ENCODE measurements at regions not wholly inside any gene's neighbourhood (a gene's known extent, or its start where the extent isn't known, plus 50 kb on each side); places are given as distances from the start of the nearest gene placed in this dataset.
"Not testable (repeated sequence)": the region's sequence is repeated elsewhere in the genome, so short reads cannot be mapped to it uniquely, and the experiment has no call there.

DNA sequence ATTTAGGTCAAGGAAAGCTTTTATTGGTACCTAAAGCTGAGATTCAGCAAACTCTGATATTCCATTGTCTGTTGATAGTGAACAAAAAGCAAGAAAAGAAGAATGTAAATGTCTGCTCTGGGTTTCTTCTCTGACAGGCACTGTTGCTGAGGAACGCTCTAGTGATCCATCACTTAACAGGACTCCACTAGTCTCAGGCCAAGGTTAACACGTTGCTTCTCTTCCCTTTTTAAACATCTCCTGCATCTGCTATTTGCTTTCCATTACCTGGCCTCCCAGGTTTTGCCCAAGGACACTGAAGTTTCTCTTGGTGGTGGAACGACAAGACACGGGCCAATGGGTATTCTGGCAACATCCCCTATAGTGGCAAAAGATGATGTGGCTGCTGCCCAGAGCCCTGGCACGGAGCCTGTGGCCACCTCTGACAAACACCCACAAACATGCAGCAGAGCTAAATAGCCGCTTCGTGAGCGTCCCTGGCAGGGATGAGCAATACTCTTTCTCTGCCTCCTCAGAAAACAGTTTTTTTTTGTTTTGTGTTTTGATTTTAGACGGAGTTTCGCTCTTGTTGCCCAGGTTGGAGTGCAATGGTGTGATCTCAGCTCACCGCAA is 97.8 kb upstream of the AKAP13 start:
- TF ChIP-seq, protein P1, sequence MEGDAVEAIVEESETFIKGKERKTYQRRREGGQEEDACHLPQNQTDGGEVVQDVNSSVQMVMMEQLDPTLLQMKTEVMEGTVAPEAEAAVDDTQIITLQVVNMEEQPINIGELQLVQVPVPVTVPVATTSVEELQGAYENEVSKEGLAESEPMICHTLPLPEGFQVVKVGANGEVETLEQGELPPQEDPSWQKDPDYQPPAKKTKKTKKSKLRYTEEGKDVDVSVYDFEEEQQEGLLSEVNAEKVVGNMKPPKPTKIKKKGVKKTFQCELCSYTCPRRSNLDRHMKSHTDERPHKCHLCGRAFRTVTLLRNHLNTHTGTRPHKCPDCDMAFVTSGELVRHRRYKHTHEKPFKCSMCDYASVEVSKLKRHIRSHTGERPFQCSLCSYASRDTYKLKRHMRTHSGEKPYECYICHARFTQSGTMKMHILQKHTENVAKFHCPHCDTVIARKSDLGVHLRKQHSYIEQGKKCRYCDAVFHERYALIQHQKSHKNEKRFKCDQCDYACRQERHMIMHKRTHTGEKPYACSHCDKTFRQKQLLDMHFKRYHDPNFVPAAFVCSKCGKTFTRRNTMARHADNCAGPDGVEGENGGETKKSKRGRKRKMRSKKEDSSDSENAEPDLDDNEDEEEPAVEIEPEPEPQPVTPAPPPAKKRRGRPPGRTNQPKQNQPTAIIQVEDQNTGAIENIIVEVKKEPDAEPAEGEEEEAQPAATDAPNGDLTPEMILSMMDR (IDR thresholded peaks at IDR 0.05; ENCODE audit: low read depth, low read length), result no peak
- peak overlapping the region; percentile 32 for H3K4me3 ChIP-seq (ENCODE audit: low read depth, low read length)

DNA sequence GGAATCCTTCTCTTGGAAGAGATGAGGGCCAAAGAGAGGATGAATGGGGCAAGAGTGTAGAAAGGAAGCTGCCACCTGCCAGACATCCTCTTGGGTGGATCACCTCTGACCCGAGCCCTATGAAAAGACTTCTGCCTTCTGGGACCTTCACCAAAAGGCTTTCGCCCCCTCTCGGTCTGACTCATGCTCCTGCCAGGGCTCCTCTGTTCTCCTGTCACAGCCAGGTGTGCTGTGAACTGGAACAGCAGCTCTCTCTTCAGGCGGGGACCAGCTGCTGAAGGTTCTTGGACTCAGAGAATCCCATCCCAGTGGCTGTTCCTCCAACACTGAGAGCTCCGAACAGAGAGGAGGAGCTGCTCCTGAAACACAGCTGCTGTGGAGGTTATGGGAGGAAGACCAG is 96.6 kb upstream of the AKAP13 start:
- H3K4me3 ChIP-seq (ENCODE audit: low read depth, low read length), result not testable (repeated sequence)

DNA sequence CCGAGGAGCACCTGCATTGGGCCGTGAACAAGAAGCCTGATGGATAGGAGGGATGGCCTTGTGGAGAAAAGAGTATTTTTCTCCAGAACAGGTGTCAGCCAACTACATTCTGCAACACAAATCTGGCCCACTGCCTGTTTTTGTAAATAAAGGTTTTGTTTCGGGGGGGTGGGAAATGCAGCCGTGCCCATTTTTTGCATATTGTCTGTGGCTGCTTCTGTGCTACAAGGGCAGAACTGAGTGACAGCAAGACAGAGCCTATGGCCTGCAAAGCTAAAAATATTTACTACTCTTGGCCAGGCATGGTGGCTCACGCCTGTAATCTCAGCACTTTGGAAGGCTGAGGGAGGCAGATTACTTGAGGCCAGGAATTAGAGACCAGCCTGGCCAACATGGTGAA is 95.9 kb upstream of the AKAP13 start:
- no peak overlapping the region for H3K4me3 ChIP-seq (ENCODE audit: low read depth, low read length)
- TF ChIP-seq, protein P1 (IDR thresholded peaks at IDR 0.05; ENCODE audit: low read depth, low read length), result no peak

DNA sequence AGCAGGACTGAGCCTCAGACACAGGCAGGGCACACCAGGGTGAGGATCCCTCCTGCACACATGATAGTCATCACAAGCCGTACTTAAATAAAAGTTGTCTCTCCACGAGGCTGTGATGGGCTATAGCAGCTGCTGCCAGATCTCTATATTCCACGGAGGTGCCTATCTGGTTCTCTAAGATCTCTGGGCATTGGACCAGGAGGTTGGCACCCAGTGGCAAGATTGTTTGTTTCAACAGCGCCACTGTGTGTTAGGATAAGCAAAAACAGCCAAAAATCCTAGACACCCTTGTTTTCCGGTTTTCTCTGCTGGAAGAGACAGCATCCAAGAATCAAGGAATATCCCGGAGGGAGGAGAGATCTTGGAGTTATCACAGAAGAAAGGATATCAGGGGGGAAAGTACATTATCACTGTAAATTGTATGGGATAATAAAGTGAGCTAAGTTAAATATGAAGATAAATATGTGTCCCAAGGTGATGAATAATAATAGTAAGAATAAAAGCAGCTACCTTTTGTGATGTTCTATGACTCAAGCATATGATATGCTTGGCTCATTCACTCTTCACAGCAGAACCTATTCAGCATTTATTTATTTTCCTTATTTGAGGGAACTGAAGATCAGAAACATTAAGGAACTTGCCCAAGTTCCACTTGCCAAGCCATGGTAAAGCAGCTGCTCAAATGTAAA is 90.6 kb upstream of the AKAP13 start:
- TF ChIP-seq, protein P1 (IDR thresholded peaks at IDR 0.05; ENCODE audit: low read depth, low read length), result peak; percentile 56
- H3K4me3 ChIP-seq (ENCODE audit: low read depth, low read length), result no peak overlapping the region

DNA sequence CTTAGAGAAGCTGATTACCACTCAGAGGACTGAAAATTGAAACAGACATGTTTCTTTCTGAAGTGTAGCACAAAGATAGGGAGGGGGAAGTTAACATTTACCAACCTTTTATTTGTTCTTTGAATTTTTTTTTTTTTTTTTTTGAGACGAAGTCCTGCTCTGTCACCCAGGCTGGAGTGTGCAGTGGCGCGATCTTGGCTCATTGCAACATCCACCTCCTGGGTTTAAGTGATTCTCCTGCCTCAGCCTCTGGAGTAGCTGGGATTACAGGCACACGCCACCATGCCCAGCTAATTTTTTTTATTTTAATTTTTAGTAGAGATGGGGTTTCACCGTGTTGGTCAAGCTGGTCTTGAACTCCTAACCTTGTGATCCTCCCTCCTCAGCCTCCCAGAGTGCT is 87.8 kb upstream of the AKAP13 start:
- not testable (repeated sequence) for H3K4me3 ChIP-seq (ENCODE audit: low read depth, low read length)

DNA sequence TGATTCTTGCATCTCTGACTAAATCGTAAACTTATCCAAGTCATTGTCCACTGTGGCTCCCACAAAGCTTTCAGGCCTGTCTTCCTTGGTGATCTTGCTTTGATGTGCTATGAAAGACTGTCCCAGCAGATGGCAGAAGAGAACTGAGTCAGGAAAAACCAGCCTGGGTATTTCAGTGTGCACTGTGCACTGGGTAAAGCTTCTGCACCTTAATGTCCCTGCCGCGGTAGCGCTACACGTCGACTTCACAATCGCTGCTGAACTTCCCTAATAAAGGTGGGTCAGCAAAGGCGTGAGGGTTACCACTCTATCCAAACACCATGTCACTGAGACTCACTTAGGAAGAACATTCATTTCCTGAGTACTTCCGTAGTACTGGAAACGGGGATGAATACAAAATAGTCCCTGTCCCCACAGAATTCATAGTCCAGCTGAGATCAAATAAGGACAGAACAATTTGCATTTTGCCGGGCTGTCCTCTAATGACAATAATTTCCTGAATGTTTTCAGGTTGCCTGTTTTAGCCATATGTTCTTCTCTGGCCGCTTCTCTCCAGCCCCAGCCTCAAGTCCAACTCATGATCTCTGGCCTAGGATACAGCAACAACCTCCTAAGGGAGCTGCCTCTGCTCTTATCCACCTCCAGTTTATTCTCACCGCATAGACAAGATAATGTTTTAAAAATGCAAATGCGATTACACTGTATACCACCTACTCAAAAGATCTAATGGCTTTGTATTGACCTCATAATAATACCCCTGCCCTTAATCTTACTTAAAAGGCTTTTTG is 83.6 kb upstream of the AKAP13 start:
- TF ChIP-seq, protein P1 (IDR thresholded peaks at IDR 0.05; ENCODE audit: low read depth, low read length), result peak; percentile 64
- H3K4me3 ChIP-seq (ENCODE audit: low read depth, low read length), result peak overlapping the region; percentile 13; the same call in 1 of the 2 replicates

DNA sequence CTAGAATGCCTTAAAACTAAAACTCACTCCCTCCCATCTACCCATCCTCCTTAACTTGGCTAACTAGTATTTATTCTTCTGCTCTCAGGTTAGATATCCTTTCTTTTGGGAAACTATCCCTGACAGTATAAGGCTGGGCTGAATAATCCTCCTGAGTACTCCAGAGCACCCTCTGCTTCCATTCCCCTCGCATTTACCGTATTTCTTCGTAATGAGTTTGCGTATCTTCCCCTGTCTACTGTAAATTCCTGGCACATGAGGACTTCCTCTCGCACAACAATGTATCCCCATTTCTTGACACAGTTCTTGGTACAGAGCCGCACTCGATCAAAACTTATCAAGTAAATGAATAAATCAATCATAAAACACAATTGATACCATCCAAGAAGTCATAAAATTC is 82.9 kb upstream of the AKAP13 start:
- TF ChIP-seq, protein P1 (IDR thresholded peaks at IDR 0.05; ENCODE audit: low read depth, low read length), result no peak
- no peak overlapping the region for H3K4me3 ChIP-seq (ENCODE audit: low read depth, low read length)

DNA sequence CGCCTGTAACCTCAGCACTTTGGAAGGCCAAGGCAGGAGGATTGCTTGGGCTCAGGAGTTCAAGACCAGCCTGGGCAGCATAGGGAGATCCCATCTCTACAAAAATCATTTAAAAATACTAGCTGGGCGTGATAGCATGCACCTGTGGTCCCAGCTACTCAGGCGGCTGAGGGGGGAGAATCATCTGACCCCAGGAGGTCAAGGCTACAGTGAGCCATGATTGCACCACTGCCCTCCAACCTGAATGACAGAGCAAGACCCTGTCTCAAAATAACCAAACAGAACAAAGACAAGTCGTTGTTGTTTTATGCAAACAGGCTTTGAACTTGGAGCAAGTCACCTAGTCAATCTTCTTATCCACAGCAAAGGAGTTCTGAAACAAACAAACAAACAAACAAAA is 82.0 kb upstream of the AKAP13 start:
- H3K4me3 ChIP-seq (ENCODE audit: low read depth, low read length), result no peak overlapping the region
- TF ChIP-seq, protein P1 (IDR thresholded peaks at IDR 0.05; ENCODE audit: low read depth, low read length), result no peak

Measured in WI38 (cell line).